ENCODE measurements at regions not wholly inside any gene's neighbourhood (a gene's known extent, or its start where the extent isn't known, plus 50 kb on each side); places are given as distances from the start of the nearest gene placed in this dataset.

- Histone ChIP-seq H2AFZ (no peak overlapping the region), H3K27me3 (replicated peaks; ENCODE audit: insufficient read depth) (no peaks in the 10 kb centered on the region), H3K79me2 (ENCODE audit: insufficient read depth) (no peaks in the 10 kb centered on the region), H3K4me1 (ENCODE audit: insufficient read depth) (peaks cover 13% of the 10 kb centered on the region), H4K20me1 (ENCODE audit: insufficient read depth) (no peaks in the 10 kb centered on the region), H3K4me3 (no peak overlapping the region), H3K9me2 (ENCODE audit: insufficient read depth) (no peaks in the 10 kb centered on the region), H3K9ac (no peak overlapping the region), H3K4me2 (ENCODE audit: unreplicated experiment) (no peak overlapping the region), H3K36me3 (ENCODE audit: low read depth) (no peaks in the 10 kb centered on the region), H3K9me3 (ENCODE audit: low read depth) (no peaks in the 10 kb centered on the region), H3F3A (ENCODE audit: insufficient read depth) (peaks cover 12% of the 10 kb centered on the region), H3K27ac (no peak overlapping the region)
- in situ Hi-C loops (cut with MboI): loop anchor here (10.0 kb wide), 2 partner anchors 194 to 474 kb away; partner anchors contain the start of gene ADO
- TF ChIP-seq EZH2 (IDR thresholded peaks at IDR 0.05; ENCODE audit: insufficient read depth, poor library complexity, severe bottlenecking) (no peak), EZH2phosphoT487 (IDR thresholded peaks at IDR 0.05; ENCODE audit: insufficient read depth, low read depth) (no peak)
- WGBS, 2 experiments (ENCODE audit: low coverage in 1 of 2, low lambda C conversion rate in 2 of 2, missing lambda C conversion rate in 2 of 2): 20 to 23% methylated on average over 7 of the region's 7 CpGs
- peak; percentile 68 for DNase-seq
Observed at GRCh38 chr10:62610649-62611229, 193.8 kb upstream of the ADO start.

GRCh38 chr10:62613424-62613823, 191.1 kb upstream of the ADO start:
- no peak overlapping the region for H3K9ac ChIP-seq
- no peaks in the 10 kb centered on the region for H3K9me3 ChIP-seq (ENCODE audit: low read depth)
- WGBS, 2 experiments (ENCODE audit: low coverage in 1 of 2, low lambda C conversion rate in 2 of 2, missing lambda C conversion rate in 2 of 2): 44% methylated on average over 6 of the region's 6 CpGs
- H3K4me1 ChIP-seq (ENCODE audit: insufficient read depth): peaks cover 16% of the 10 kb centered on the region
- H3K4me2 ChIP-seq (ENCODE audit: unreplicated experiment): no peak overlapping the region
- TF ChIP-seq EZH2phosphoT487 (IDR thresholded peaks at IDR 0.05; ENCODE audit: insufficient read depth, low read depth) (no peak), EZH2 (IDR thresholded peaks at IDR 0.05; ENCODE audit: insufficient read depth, poor library complexity, severe bottlenecking) (no peak)
- H3K9me2 ChIP-seq (ENCODE audit: insufficient read depth): no peaks in the 10 kb centered on the region
- peak; percentile 62 for DNase-seq
- H3K4me3 ChIP-seq: no peak overlapping the region
- H3K27me3 ChIP-seq (replicated peaks; ENCODE audit: insufficient read depth): no peaks in the 10 kb centered on the region
- no peaks in the 10 kb centered on the region for H3K36me3 ChIP-seq (ENCODE audit: low read depth)
- H3K27ac ChIP-seq: no peak overlapping the region
- no peaks in the 10 kb centered on the region for H4K20me1 ChIP-seq (ENCODE audit: insufficient read depth)
- H3F3A ChIP-seq (ENCODE audit: insufficient read depth): peaks cover 12% of the 10 kb centered on the region
- H2AFZ ChIP-seq: no peak overlapping the region
- H3K79me2 ChIP-seq (ENCODE audit: insufficient read depth): no peaks in the 10 kb centered on the region
- in situ Hi-C loops (cut with MboI): loop anchor here (10.0 kb wide), 2 partner anchors 191 to 471 kb away; partner anchors contain the start of gene ADO

- Histone ChIP-seq H4K20me1 (ENCODE audit: insufficient read depth) (no peaks in the 10 kb centered on the region), H3F3A (ENCODE audit: insufficient read depth) (peaks cover 12% of the 10 kb centered on the region), H3K9ac (no peak overlapping the region), H3K9me2 (ENCODE audit: insufficient read depth) (no peaks in the 10 kb centered on the region), H2AFZ (no peak overlapping the region), H3K36me3 (ENCODE audit: low read depth) (no peaks in the 10 kb centered on the region), H3K4me2 (ENCODE audit: unreplicated experiment) (no peak overlapping the region), H3K79me2 (ENCODE audit: insufficient read depth) (no peaks in the 10 kb centered on the region), H3K9me3 (ENCODE audit: low read depth) (no peaks in the 10 kb centered on the region), H3K4me3 (no peak overlapping the region), H3K27ac (no peak overlapping the region), H3K27me3 (replicated peaks; ENCODE audit: insufficient read depth) (no peaks in the 10 kb centered on the region), H3K4me1 (ENCODE audit: insufficient read depth) (peaks cover 20% of the 10 kb centered on the region)
- in situ Hi-C loops (cut with MboI): loop anchor here (10.0 kb wide), 2 partner anchors 191 to 471 kb away; partner anchors contain the start of gene ADO
- WGBS, 2 experiments (ENCODE audit: low coverage in 1 of 2, low lambda C conversion rate in 2 of 2, missing lambda C conversion rate in 2 of 2): 100% methylated on average over 1 of the region's 1 CpG
- no peak for DNase-seq
- TF ChIP-seq EZH2 (IDR thresholded peaks at IDR 0.05; ENCODE audit: insufficient read depth, poor library complexity, severe bottlenecking): no peak
- no peak for TF ChIP-seq EZH2phosphoT487 (IDR thresholded peaks at IDR 0.05; ENCODE audit: insufficient read depth, low read depth)
Observed at GRCh38 chr10:62613859-62614258, 190.7 kb upstream of the ADO start.

DNA sequence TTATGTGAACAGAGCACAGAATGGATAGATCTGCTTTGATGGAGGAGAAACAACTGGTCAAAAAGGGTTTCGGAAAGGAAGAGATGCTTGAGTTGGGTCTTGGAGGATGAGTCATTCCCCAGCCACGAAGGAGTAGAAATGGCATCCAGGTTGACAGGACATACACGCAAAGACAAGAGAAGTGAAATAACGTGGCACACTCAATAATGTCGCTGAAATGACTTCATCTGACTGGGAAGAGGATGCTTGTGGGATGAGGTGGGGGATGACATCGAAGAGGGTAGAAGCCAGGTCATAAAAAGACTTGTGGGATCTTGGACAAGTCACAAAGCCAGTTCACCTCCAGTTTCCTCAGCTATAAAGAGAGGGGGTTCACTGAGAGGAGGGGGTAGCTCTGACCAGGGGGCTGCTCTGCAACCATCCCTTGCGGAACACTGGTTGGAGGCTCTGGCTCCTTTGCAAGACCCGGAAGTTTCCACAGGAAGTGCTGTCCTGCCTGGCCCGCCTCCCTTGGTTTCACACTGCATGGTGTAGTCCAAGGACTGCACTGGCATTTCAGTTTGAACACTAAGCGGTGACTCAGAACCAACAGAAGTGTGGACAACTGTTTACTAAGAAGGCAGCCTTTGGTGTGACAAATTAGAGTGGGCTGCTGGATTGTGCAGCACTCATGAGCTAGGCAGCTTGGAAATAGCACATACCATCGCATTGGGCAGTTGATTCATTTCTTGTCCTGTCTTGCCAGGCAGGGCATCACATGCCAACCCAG, 189.9 kb upstream of the ADO start:
- H3K4me2 ChIP-seq (ENCODE audit: unreplicated experiment): peak overlapping the region; percentile 2
- 55 to 61% methylated on average over 11 of the region's 11 CpGs for WGBS, 2 experiments (ENCODE audit: low coverage in 1 of 2, low lambda C conversion rate in 2 of 2, missing lambda C conversion rate in 2 of 2)
- H3K4me3 ChIP-seq: no peak overlapping the region
- H3K36me3 ChIP-seq (ENCODE audit: low read depth): no peaks in the 10 kb centered on the region
- H3K27me3 ChIP-seq (replicated peaks; ENCODE audit: insufficient read depth): no peaks in the 10 kb centered on the region
- H3K27ac ChIP-seq: peak overlapping the region; percentile 20; the same call in 1 of the 2 replicates
- no peaks in the 10 kb centered on the region for H3K9me2 ChIP-seq (ENCODE audit: insufficient read depth)
- no peak overlapping the region for H3K9ac ChIP-seq
- peaks cover 12% of the 10 kb centered on the region for H3F3A ChIP-seq (ENCODE audit: insufficient read depth)
- no peaks in the 10 kb centered on the region for H3K9me3 ChIP-seq (ENCODE audit: low read depth)
- peak; percentile 91 for DNase-seq
- H2AFZ ChIP-seq: peak overlapping the region; percentile 35
- H4K20me1 ChIP-seq (ENCODE audit: insufficient read depth): no peaks in the 10 kb centered on the region
- no peaks in the 10 kb centered on the region for H3K79me2 ChIP-seq (ENCODE audit: insufficient read depth)
- TF ChIP-seq EZH2phosphoT487 (IDR thresholded peaks at IDR 0.05; ENCODE audit: insufficient read depth, low read depth) (no peak), EZH2 (IDR thresholded peaks at IDR 0.05; ENCODE audit: insufficient read depth, poor library complexity, severe bottlenecking) (no peak)
- in situ Hi-C loops (cut with MboI): loop anchor here (10.0 kb wide), 2 partner anchors 190 to 470 kb away; partner anchors contain the start of gene ADO
- H3K4me1 ChIP-seq (ENCODE audit: insufficient read depth): peaks cover 25% of the 10 kb centered on the region

All from GM23248 (cell line).